ENCODE measurements at regions not wholly inside any gene's neighbourhood (a gene's known extent, or its start where the extent isn't known, plus 50 kb on each side); places are given as distances from the start of the nearest gene placed in this dataset.
"Not testable (repeated sequence)": the region's sequence is repeated elsewhere in the genome, so short reads cannot be mapped to it uniquely, and the experiment has no call there.

DNA sequence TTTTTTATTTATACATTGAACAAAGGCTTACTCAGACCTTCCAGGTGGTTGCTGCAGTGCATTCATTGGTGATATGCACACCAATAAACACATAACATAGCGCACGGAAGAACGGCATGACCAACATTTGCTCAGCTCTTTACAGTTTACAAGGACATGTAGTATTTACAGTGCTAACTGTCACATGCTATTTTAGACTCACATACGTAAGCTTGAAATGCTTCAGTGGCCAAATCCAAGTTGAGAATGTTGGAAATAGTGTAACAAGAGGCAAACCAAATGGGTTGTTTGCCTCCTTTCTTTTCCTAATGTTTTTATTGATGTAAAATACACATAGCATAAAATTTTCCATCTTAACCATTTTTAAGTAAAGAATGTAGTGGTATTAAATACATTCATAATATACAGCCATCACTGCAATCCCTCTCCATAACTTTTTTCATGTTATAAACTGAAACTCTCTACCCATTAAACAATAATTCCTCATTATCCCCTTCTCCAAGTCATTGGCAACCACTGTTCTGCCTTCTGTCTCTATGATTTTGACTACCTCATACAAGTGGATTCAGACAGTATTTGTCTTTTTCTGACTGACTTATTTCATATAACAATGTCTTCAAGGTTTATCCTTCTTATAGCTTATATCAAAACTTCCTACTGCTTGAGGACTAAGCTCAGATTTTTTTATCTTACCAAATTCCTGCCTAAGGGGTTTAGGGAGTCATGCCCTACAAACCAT is 1722.9 kb upstream of the AGA start:
- H3K4me3 ChIP-seq = no peak overlapping the region
- intact Hi-C loops (cut with DNase I) = no loop called here
- no peaks in the 10 kb centered on the region for H3K27me3 ChIP-seq
- DNase-seq (ENCODE audit: extremely low spot score in 2 of 2) = no peak
- H3K27ac ChIP-seq = no peak overlapping the region
- no peaks in the 10 kb centered on the region for H3K4me1 ChIP-seq
- H3K36me3 ChIP-seq = no peaks in the 10 kb centered on the region
- no peaks in the 10 kb centered on the region for H3K9me3 ChIP-seq
- TF ChIP-seq, protein P1, sequence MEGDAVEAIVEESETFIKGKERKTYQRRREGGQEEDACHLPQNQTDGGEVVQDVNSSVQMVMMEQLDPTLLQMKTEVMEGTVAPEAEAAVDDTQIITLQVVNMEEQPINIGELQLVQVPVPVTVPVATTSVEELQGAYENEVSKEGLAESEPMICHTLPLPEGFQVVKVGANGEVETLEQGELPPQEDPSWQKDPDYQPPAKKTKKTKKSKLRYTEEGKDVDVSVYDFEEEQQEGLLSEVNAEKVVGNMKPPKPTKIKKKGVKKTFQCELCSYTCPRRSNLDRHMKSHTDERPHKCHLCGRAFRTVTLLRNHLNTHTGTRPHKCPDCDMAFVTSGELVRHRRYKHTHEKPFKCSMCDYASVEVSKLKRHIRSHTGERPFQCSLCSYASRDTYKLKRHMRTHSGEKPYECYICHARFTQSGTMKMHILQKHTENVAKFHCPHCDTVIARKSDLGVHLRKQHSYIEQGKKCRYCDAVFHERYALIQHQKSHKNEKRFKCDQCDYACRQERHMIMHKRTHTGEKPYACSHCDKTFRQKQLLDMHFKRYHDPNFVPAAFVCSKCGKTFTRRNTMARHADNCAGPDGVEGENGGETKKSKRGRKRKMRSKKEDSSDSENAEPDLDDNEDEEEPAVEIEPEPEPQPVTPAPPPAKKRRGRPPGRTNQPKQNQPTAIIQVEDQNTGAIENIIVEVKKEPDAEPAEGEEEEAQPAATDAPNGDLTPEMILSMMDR (IDR thresholded peaks at IDR 0.05) = no peak
- TF ChIP-seq POLR2A (IDR thresholded peaks at IDR 0.05) (no peak), POLR2AphosphoS5 (IDR thresholded peaks at IDR 0.05; ENCODE audit: insufficient read depth in 1 of 2, low read depth in 1 of 2) (no peak)

DNA sequence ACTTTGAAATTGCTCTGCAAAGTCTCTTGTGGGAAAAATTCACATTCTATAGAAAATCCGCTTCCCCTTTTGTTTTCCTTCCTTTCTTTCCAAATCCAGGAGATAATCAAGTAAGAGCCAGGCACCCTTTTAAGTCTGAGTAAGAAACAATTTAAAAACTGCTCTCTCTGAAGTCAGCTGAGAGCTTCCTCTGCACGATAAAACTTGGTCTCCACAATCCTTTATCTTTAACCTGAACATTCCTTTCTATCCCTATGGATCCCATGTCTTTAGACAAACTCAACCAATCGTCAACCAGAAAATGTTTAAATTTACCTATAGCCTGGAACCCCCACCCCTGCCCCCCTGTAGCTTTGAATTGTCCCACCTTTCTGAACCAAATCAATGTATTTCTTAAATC is 1723.6 kb upstream of the AGA start:
- Histone ChIP-seq H3K27me3 (no peaks in the 10 kb centered on the region), H3K4me1 (no peaks in the 10 kb centered on the region), H3K9me3 (no peaks in the 10 kb centered on the region), H3K4me3 (no peak overlapping the region), H3K36me3 (no peaks in the 10 kb centered on the region), H3K27ac (no peak overlapping the region)
- DNase-seq (ENCODE audit: extremely low spot score in 2 of 2) = no peak
- intact Hi-C loops (cut with DNase I) = no loop called here
- TF ChIP-seq POLR2AphosphoS5 (IDR thresholded peaks at IDR 0.05; ENCODE audit: insufficient read depth in 1 of 2, low read depth in 1 of 2) = no peak
- no peak for TF ChIP-seq POLR2A (IDR thresholded peaks at IDR 0.05)
- TF ChIP-seq, protein P1 (IDR thresholded peaks at IDR 0.05) = no peak

DNA sequence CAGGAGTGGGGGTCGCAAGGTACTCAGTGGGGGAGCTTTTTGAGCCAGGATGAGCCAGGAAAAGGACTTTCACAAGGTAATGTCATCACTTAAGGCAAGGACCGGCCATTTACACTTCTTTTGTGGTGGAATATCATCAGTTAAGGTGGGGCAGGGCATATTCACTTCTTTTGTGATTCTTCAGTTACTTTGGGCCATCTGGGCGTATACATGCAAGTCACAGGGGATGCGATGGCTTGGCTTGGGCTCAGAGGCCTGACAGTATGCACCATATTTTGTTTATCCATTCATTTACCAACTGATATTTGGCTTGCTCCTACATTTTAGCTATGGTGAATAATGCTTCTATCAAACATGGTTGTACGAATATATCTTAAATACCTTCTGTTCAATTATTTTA is 1728.1 kb upstream of the AGA start:
- intact Hi-C loops (cut with DNase I); H3K9me3 ChIP-seq; H3K27ac ChIP-seq; H3K27me3 ChIP-seq; H3K4me3 ChIP-seq; DNase-seq (ENCODE audit: extremely low spot score in 2 of 2); H3K36me3 ChIP-seq; H3K4me1 ChIP-seq: not testable (repeated sequence)

DNA sequence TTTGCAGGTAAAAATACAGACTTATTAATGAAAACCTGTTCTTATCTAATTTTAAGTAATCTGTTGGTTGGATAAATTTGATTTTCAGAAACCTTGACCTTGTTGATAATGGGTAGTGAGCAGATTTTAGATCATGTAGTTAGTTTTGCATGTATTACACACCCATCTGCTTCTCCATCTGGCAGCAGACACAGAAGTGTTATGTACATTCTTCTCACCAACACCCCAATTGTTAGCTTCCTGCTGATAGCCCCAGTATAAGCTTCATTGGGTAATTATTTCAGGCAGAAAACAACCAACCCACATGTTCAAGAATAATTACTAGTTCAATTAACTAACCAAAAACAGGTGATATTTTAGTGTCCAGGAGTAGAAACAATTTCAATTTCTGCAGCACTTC is 1740.5 kb upstream of the AGA start:
- Histone ChIP-seq H3K36me3 (no peaks in the 10 kb centered on the region), H3K27ac (no peak overlapping the region), H3K9me3 (no peaks in the 10 kb centered on the region), H3K4me1 (no peaks in the 10 kb centered on the region), H3K27me3 (no peaks in the 10 kb centered on the region), H3K4me3 (no peak overlapping the region)
- no peak for DNase-seq (ENCODE audit: extremely low spot score in 2 of 2)
- TF ChIP-seq, protein P1 (IDR thresholded peaks at IDR 0.05) = no peak
- no peak for TF ChIP-seq POLR2AphosphoS5 (IDR thresholded peaks at IDR 0.05; ENCODE audit: insufficient read depth in 1 of 2, low read depth in 1 of 2)
- TF ChIP-seq POLR2A (IDR thresholded peaks at IDR 0.05) = no peak
- intact Hi-C loops (cut with DNase I) = no loop called here

DNA sequence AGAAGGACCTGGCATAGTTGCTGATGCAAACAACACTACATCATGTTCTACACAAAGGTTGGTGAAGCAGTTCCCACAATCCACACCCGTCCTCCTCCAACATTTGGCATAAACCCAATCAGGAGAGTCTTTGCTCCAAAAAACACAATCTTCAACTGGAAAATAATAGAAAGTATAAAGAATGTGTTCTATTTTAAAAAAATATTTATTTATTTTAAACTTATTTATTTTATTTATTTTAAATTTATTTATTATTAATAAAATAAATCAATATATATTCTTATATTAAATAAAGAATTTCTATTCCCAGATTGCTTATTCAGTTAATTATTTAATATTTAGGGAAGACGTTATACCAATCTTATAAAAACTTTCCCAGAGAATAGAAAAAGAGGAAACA is 1753.7 kb upstream of the AGA start:
- Histone ChIP-seq H3K9me3 (no peaks in the 10 kb centered on the region), H3K4me1 (no peaks in the 10 kb centered on the region), H3K4me3 (no peak overlapping the region), H3K36me3 (no peaks in the 10 kb centered on the region), H3K27me3 (no peaks in the 10 kb centered on the region), H3K27ac (no peak overlapping the region)
- TF ChIP-seq POLR2A (IDR thresholded peaks at IDR 0.05) (no peak), POLR2AphosphoS5 (IDR thresholded peaks at IDR 0.05; ENCODE audit: insufficient read depth in 1 of 2, low read depth in 1 of 2) (no peak)
- TF ChIP-seq, protein P1 (IDR thresholded peaks at IDR 0.05) = no peak
- intact Hi-C loops (cut with DNase I) = no loop called here
- no peak for DNase-seq (ENCODE audit: extremely low spot score in 2 of 2)

All from vagina (tissue), 2 donors.